Keratinocyte (primary cell): ENCODE measurements at regions not wholly inside any gene's neighbourhood (a gene's known extent, or its start where the extent isn't known, plus 50 kb on each side); places are given as distances from the start of the nearest gene placed in this dataset.

ENCODE experiments used
- DNase-seq: peaks from one replicate; pipeline ENCODE4 v3.0.0-alpha.2; 2011; ENCODE audit warnings: low read depth, missing footprints, low spot score
- FAIRE-seq: peaks from 2 replicates; lab custom pipeline; 2011; peaks lifted over from hg19 to GRCh38; lab: Jason Lieb, UNC
- H2AFZ ChIP-seq: 2 replicates; pipeline ENCODE4 v1.6.0; 2012; ENCODE audit warnings: low read length, control low read depth, inconsistent platforms; ENCODE audit not compliant: control insufficient read depth
- H3K27ac ChIP-seq: 2 replicates; pipeline ENCODE4 v1.5.1; 2011; ENCODE audit warnings: low read length; ENCODE audit not compliant: control insufficient read depth, insufficient read depth
- H3K27me3 ChIP-seq: 3 replicates; pipeline ENCODE4 v1.6.0; 2011; ENCODE audit warnings: low read length; ENCODE audit not compliant: control insufficient read depth, insufficient read depth; ENCODE audit errors: extremely low read depth
- H3K36me3 ChIP-seq, 2 experiments: 2 replicates in 1 of 2; 3 replicates in 1 of 2; pipeline ENCODE4 v1.5.1; 2011; ENCODE audit warnings: low read length in 2 of 2, mild to moderate bottlenecking in 1 of 2; ENCODE audit not compliant: control insufficient read depth in 2 of 2, insufficient read depth in 2 of 2; ENCODE audit errors: extremely low read depth in 1 of 2
- H3K4me1 ChIP-seq: 3 replicates; pipeline ENCODE4 v1.5.1; 2011; ENCODE audit warnings: low read length; ENCODE audit not compliant: control insufficient read depth, insufficient read depth; ENCODE audit errors: extremely low read depth
- H3K4me2 ChIP-seq: 3 replicates; pipeline ENCODE4 v1.6.0; 2011; ENCODE audit warnings: low read depth, low read length; ENCODE audit not compliant: control insufficient read depth, insufficient read depth; ENCODE audit errors: extremely low read depth
- H3K4me3 ChIP-seq, 3 experiments: fragments of 200-600 bp in 1 of 3; sonication (generic) in 1 of 3; 2 replicates in 2 of 3; 3 replicates in 1 of 3; pipeline ENCODE4 v1.5.1; 2011 to 2016; ENCODE audit warnings: low read length in 3 of 3, mild to moderate bottlenecking in 3 of 3, control low read depth in 2 of 3, inconsistent platforms in 1 of 3, low read depth in 1 of 3, mixed read lengths in 1 of 3, mixed run types in 1 of 3, moderate library complexity in 1 of 3; ENCODE audit not compliant: control insufficient read depth in 2 of 3, insufficient read depth in 2 of 3; ENCODE audit errors: extremely low read depth in 1 of 3
- H3K79me2 ChIP-seq: 2 replicates; pipeline ENCODE4 v1.6.0; 2012; ENCODE audit warnings: low read length; ENCODE audit not compliant: control insufficient read depth, insufficient read depth
- H3K9ac ChIP-seq: 3 replicates; pipeline ENCODE4 v1.6.0; 2011; ENCODE audit warnings: low read length; ENCODE audit not compliant: control insufficient read depth, insufficient read depth; ENCODE audit errors: extremely low read depth
- H3K9me1 ChIP-seq: 3 replicates; pipeline ENCODE4 v1.6.0; 2011; ENCODE audit warnings: low read length; ENCODE audit not compliant: control insufficient read depth, insufficient read depth; ENCODE audit errors: extremely low read depth
- H3K9me3 ChIP-seq: 2 replicates; pipeline ENCODE4 v1.5.1; 2012; ENCODE audit warnings: low read depth, low read length; ENCODE audit not compliant: control insufficient read depth
- H4K20me1 ChIP-seq: 3 replicates; pipeline ENCODE4 v1.6.0; 2011; ENCODE audit warnings: low read length; ENCODE audit not compliant: control insufficient read depth, insufficient read depth; ENCODE audit errors: extremely low read depth
- EZH2 ChIP-seq: IDR thresholded peaks from one replicate; pipeline ENCODE4 v1.6.1; 2012; ENCODE audit warnings: inconsistent platforms, mild to moderate bottlenecking, low read length, moderate library complexity
- dilution Hi-C: fragments of 300-500 bp; cut with MboI; formaldehyde crosslinking; loops from one replicate; pipeline ENCODE4 v1.7.0; 2020; ENCODE audit warnings: low sequenced_read_pairs; ENCODE audit not compliant: extremely low pct_ligation_motif_present
- TF ChIP-seq, protein P1 (sequence below), 3 experiments: IDR thresholded peaks in 1 of 3; conservative IDR thresholded peaks in 1 of 3; optimal IDR thresholded peaks in 1 of 3; 2 replicates in 2 of 3; 3 replicates in 1 of 3; pipeline versions ENCODE3 to v1.5.1; 2011; ENCODE audit warnings: low read length in 3 of 3, mild to moderate bottlenecking in 3 of 3, moderate library complexity in 2 of 3, control low read depth in 1 of 3, inconsistent platforms in 1 of 3; ENCODE audit not compliant: insufficient read depth in 2 of 3; ENCODE audit errors: extremely low read depth in 1 of 3

DNA sequence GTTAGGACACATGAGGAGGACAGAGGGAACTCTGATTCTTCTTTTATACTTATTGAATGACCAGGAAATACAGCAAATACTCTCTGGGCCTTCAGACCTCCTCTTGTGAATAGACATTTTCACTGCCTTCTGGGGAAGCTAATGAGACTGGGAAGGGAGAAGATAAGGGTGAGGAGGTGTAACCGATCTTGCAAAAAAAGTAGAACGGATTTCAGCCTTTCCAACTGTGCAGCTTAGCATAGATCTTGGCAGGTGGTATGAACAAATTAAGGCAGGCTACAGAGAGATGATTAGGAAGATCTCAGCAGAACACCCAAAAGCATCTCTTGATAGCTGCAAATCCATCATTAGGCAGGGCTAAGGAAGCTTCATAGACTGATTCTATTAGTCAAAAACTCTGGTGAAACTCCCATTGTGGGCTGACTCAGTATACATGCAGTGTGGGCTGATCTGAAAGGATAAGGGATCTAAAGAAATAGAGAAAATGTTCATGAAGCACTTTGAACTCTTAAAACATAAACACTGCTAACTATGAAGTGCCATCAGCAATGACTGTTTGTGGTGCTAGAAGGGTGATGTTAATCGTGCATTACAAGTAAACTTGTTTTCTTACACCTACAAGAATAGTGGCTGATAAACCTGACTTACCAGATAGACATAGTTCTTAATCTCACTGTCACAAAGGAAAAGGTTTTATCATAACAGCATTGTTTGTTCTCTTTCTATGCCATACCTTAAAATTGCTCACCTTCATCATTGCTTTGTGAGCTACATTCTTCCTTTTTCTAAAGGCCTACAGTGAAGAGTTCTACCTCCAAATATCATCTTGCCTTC is 85.5 kb upstream of the PALMD start:
- no peaks in the 10 kb centered on the region for H3K9me1 ChIP-seq
- no peak for FAIRE-seq
- H2AFZ ChIP-seq = no peak overlapping the region

DNA sequence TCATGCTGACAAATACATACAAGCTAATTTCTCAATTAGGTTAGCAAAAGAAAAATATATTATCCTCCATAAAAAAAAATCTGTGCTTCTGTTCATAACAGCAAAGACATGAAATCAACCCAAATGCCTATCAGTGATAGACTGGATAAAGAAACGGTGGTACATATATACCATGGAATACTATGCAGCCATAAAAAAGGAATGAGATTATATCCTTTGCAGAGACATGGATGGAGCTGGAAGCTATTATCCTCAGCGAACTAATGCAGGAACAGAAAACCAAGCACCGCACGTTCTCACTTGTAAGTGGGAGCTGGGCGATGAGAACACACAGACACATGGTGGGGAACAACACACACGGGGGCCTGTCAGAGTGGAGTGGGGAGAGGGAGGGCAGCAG is 84.0 kb upstream of the PALMD start:
- FAIRE-seq (no peak), DNase-seq (no peak)
- no peaks in the 10 kb centered on the region for H4K20me1 ChIP-seq
- no peak overlapping the region for H3K27ac ChIP-seq
- H3K27me3 ChIP-seq = no peaks in the 10 kb centered on the region
- peaks cover 26% of the 10 kb centered on the region for H3K4me1 ChIP-seq
- no peak overlapping the region for H3K9ac ChIP-seq
- no peaks in the 10 kb centered on the region for H3K9me3 ChIP-seq
- dilution Hi-C loops = no loop called here
- TF ChIP-seq, protein P1, sequence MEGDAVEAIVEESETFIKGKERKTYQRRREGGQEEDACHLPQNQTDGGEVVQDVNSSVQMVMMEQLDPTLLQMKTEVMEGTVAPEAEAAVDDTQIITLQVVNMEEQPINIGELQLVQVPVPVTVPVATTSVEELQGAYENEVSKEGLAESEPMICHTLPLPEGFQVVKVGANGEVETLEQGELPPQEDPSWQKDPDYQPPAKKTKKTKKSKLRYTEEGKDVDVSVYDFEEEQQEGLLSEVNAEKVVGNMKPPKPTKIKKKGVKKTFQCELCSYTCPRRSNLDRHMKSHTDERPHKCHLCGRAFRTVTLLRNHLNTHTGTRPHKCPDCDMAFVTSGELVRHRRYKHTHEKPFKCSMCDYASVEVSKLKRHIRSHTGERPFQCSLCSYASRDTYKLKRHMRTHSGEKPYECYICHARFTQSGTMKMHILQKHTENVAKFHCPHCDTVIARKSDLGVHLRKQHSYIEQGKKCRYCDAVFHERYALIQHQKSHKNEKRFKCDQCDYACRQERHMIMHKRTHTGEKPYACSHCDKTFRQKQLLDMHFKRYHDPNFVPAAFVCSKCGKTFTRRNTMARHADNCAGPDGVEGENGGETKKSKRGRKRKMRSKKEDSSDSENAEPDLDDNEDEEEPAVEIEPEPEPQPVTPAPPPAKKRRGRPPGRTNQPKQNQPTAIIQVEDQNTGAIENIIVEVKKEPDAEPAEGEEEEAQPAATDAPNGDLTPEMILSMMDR (optimal IDR thresholded peaks at IDR 0.05 in 1 of 3, IDR thresholded peaks at IDR 0.05 in 1 of 3, conservative IDR thresholded peaks at IDR 0.05 in 1 of 3; ENCODE audit: extremely low read depth in 1 of 3, insufficient read depth in 2 of 3, low read length in 3 of 3) = no peak
- no peak for TF ChIP-seq EZH2
- no peaks in the 10 kb centered on the region for H3K9me1 ChIP-seq
- no peak overlapping the region for H2AFZ ChIP-seq
- H3K36me3 ChIP-seq = no peaks in the 10 kb centered on the region
- no peaks in the 10 kb centered on the region for H3K79me2 ChIP-seq
- no peak overlapping the region for H3K4me2 ChIP-seq
- no peak overlapping the region for H3K4me3 ChIP-seq

More for the DNA sequence above, 85.5 kb upstream of the PALMD start:
- dilution Hi-C loops = no loop called here
- Histone ChIP-seq H3K79me2 (no peaks in the 10 kb centered on the region), H3K4me3 (no peak overlapping the region), H3K9ac (no peak overlapping the region), H3K36me3 (no peaks in the 10 kb centered on the region), H3K4me1 (peaks cover 15% of the 10 kb centered on the region), H3K27ac (no peak overlapping the region), H3K4me2 (no peak overlapping the region), H4K20me1 (no peaks in the 10 kb centered on the region), H3K27me3 (no peaks in the 10 kb centered on the region), H3K9me3 (no peaks in the 10 kb centered on the region)
- DNase-seq = no peak
- no peak for TF ChIP-seq EZH2
- TF ChIP-seq, protein P1 (optimal IDR thresholded peaks at IDR 0.05 in 1 of 3, IDR thresholded peaks at IDR 0.05 in 1 of 3, conservative IDR thresholded peaks at IDR 0.05 in 1 of 3; ENCODE audit: extremely low read depth in 1 of 3, insufficient read depth in 2 of 3, low read length in 3 of 3) = no peak
